ENCODE measurements at regions not wholly inside any gene's neighbourhood (a gene's known extent, or its start where the extent isn't known, plus 50 kb on each side); places are given as distances from the start of the nearest gene placed in this dataset.

DNA sequence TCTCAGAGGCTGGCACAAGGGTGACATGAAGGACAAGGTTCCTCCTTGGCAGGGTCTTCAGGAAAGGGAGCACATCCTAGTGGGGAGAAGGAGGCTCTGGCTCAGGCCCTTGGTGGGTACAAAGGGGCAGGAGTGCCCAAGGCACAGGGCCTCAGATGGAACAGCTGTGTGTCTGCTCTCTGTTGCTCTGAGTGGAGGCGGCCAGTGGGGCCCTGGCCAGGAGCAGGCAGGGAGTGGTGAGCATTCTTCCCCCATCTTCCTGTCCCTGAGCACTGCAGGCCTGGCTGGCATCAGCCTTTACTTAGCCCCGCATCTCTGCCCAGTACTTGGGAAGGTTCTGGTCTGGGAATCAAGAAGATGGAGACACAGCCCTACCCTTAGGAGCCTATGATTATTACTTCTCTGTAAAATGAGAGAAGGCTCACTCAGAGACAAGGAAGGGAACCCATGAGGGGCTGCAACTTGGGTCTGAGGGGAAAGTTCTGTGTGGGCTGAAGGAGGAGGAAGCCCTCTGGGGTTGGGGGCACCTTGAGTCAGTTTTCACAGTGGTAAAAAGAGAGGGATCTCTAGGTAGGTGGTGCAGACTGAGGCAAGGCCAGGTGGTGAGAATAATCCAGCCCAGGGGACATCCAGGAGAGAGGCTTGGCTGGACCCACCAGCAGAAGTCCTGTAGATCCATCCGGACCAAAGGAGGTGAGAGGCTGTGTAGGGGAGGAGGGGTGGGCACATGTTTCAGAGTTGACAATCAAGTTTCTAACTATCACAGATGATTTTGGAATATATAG is 173.5 kb downstream of the TSHZ3 start:
- TF ChIP-seq, protein P1, sequence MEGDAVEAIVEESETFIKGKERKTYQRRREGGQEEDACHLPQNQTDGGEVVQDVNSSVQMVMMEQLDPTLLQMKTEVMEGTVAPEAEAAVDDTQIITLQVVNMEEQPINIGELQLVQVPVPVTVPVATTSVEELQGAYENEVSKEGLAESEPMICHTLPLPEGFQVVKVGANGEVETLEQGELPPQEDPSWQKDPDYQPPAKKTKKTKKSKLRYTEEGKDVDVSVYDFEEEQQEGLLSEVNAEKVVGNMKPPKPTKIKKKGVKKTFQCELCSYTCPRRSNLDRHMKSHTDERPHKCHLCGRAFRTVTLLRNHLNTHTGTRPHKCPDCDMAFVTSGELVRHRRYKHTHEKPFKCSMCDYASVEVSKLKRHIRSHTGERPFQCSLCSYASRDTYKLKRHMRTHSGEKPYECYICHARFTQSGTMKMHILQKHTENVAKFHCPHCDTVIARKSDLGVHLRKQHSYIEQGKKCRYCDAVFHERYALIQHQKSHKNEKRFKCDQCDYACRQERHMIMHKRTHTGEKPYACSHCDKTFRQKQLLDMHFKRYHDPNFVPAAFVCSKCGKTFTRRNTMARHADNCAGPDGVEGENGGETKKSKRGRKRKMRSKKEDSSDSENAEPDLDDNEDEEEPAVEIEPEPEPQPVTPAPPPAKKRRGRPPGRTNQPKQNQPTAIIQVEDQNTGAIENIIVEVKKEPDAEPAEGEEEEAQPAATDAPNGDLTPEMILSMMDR (conservative IDR thresholded peaks at IDR 0.05; ENCODE audit: low read depth in 2 of 2): no peak
- TF ChIP-seq CREB1 (CRISPR knock-in tag; IDR thresholded peaks at IDR 0.05; ENCODE audit: low read depth) (no peak), JUNB (IDR thresholded peaks at IDR 0.05; ENCODE audit: unreplicated experiment) (no peak)
- TF ChIP-seq, protein P2, sequence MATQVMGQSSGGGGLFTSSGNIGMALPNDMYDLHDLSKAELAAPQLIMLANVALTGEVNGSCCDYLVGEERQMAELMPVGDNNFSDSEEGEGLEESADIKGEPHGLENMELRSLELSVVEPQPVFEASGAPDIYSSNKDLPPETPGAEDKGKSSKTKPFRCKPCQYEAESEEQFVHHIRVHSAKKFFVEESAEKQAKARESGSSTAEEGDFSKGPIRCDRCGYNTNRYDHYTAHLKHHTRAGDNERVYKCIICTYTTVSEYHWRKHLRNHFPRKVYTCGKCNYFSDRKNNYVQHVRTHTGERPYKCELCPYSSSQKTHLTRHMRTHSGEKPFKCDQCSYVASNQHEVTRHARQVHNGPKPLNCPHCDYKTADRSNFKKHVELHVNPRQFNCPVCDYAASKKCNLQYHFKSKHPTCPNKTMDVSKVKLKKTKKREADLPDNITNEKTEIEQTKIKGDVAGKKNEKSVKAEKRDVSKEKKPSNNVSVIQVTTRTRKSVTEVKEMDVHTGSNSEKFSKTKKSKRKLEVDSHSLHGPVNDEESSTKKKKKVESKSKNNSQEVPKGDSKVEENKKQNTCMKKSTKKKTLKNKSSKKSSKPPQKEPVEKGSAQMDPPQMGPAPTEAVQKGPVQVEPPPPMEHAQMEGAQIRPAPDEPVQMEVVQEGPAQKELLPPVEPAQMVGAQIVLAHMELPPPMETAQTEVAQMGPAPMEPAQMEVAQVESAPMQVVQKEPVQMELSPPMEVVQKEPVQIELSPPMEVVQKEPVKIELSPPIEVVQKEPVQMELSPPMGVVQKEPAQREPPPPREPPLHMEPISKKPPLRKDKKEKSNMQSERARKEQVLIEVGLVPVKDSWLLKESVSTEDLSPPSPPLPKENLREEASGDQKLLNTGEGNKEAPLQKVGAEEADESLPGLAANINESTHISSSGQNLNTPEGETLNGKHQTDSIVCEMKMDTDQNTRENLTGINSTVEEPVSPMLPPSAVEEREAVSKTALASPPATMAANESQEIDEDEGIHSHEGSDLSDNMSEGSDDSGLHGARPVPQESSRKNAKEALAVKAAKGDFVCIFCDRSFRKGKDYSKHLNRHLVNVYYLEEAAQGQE (IDR thresholded peaks at IDR 0.05; ENCODE audit: unreplicated experiment): no peak
